GM12875 (cell line): ENCODE measurements at regions not wholly inside any gene's neighbourhood (a gene's known extent, or its start where the extent isn't known, plus 50 kb on each side); places are given as distances from the start of the nearest gene placed in this dataset.

Source experiments
- H3K4me3 ChIP-seq: one replicate; pipeline ENCODE4 v1.5.1; 2011; ENCODE audit warnings: low read depth, low read length, control low read depth
- CTCF ChIP-seq: IDR thresholded peaks from 2 replicates; pipeline ENCODE4 v1.5.1; 2011; ENCODE audit warnings: low read depth, mild to moderate bottlenecking, control low read depth, inconsistent platforms, low read length, moderate library complexity, borderline replicate concordance; ENCODE audit not compliant: insufficient read depth

DNA sequence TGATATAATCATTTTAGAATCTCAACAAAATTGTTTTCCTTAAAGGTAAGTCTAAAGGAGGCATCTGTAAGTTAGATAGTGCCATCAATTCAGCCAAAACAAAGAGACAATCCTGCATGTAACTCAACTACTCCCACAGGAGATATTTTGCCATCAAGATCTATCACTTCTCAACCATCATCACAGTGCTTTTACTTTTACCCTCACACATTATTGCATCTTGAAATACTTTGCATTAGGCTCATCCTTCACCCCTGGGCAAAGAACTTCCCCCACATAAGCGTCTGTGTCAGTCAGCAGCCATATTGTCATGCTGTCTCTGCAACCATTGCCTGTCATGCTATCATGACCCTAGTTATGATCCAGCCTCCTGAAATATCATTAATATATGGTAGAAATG is 54.9 kb upstream of the NLGN1 start:
- no peak for TF ChIP-seq CTCF
- no peak overlapping the region for H3K4me3 ChIP-seq

GRCh38 chr3:173340626-173341025 is 56.9 kb upstream of the NLGN1 start:
- no peak overlapping the region for H3K4me3 ChIP-seq
- TF ChIP-seq CTCF = no peak

- no peak for TF ChIP-seq CTCF
Observed at GRCh38 chr3:173336261-173336660, 61.3 kb upstream of the NLGN1 start.

GRCh38 chr3:173306110-173306509 is 91.4 kb upstream of the NLGN1 start:
- H3K4me3 ChIP-seq = no peak overlapping the region
- no peak for TF ChIP-seq CTCF

More at GRCh38 chr3:173336261-173336660, 61.3 kb upstream of the NLGN1 start:
- no peak overlapping the region for H3K4me3 ChIP-seq

DNA sequence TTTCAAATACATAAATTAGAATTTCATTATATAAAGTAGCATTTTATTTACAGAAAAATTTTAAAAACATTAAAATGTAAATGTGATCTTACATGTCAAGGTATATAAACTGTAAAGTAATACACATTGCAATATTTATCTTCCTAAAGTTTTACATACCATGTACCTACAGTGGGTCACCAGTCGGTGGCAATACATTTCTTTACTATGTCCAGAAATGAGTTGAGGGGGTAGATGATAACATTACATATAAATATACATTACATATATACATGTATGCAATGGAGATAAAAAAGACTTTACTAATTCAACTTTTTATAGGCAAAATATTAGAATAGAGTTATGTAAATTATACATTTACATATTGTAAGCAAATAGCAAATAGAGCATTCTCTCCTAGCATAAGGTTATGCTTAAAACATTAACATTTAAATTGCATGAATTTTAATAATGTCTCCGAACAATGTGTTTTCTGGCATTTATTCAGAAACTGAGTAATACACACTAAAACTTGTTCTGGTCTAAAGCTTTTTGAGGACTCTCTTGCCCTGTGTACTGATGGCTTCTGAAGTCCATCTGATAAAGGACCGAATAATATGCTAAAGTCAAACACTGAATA is 93.3 kb upstream of the NLGN1 start:
- H3K4me3 ChIP-seq = no peak overlapping the region
- TF ChIP-seq CTCF = no peak

DNA sequence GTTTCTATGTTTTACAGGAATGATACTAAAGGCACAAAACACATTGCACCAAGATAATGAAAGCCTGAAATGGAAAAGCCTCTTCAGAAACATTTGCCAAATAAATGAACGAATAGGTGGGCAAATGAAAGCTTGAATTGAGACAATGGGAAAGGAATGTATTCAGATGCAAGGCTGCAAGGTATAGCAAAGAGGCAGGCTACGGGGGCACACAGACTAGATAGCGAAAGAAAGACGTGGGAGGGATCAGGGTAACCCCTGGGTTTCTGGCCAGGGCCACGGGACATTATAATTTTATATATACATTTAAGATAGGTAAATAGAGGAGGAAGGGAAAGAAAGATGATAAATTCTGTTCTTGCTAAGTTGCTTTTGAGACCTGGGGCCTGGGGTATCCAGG is 95.9 kb upstream of the NLGN1 start:
- H3K4me3 ChIP-seq = no peak overlapping the region
- no peak for TF ChIP-seq CTCF

- no peak for TF ChIP-seq CTCF
- H3K4me3 ChIP-seq = no peak overlapping the region
Observed at GRCh38 chr3:173289072-173289471, 108.5 kb upstream of the NLGN1 start.
